MCF 10A (cell line): ENCODE measurements at regions not wholly inside any gene's neighbourhood (a gene's known extent, or its start where the extent isn't known, plus 50 kb on each side); places are given as distances from the start of the nearest gene placed in this dataset.

Experiments
- BruUV-seq: library from RNA; stranded (reverse); fragments of 400-500 nt; replicated peaks from 2 replicates; lab custom pipeline; 2021; lab: Mats Ljungman, UMichigan
- CTCF ChIA-PET: fragments of 300-600 bp; sonication (Branson Sonifier 250); formaldehyde crosslinking; extraction: SDS; loops from one replicate; lab custom pipeline; 2021; ENCODE audit warnings: antibody characterized with exemption, inconsistent platforms; lab: Yijun Ruan, JAX
- POLR2A ChIA-PET: fragments of 300-600, 350-650 bp; sonication (Branson Sonifier 250); formaldehyde crosslinking; extraction: SDS; loops from one replicate; lab custom pipeline; 2020; ENCODE audit warnings: antibody characterized with exemption, inconsistent platforms; lab: Yijun Ruan, JAX
- DNase-seq: peaks from one replicate; pipeline ENCODE4 v3.0.0-alpha.2; 2018; ENCODE audit not compliant: unreplicated experiment
- H3K27ac Mint-ChIP-seq: one replicate; pipeline ENCODE4 v1.8.0; 2022; ENCODE audit warnings: mild to moderate bottlenecking, low read depth, mixed read lengths; ENCODE audit not compliant: unreplicated experiment
- H3K27me3 Mint-ChIP-seq: one replicate; pipeline ENCODE4 v1.8.0; 2022; ENCODE audit warnings: mixed read lengths; ENCODE audit not compliant: insufficient read depth, unreplicated experiment
- H3K36me3 Mint-ChIP-seq: one replicate; pipeline ENCODE4 v1.8.0; 2022; ENCODE audit warnings: mild to moderate bottlenecking, moderate library complexity, mixed read lengths; ENCODE audit not compliant: insufficient read depth, unreplicated experiment
- H3K4me1 Mint-ChIP-seq: one replicate; pipeline ENCODE4 v1.8.0; 2022; ENCODE audit warnings: mixed read lengths; ENCODE audit not compliant: insufficient read depth, unreplicated experiment
- H3K4me3 Mint-ChIP-seq: one replicate; pipeline ENCODE4 v1.8.0; 2022; ENCODE audit warnings: mild to moderate bottlenecking, moderate library complexity, mixed read lengths; ENCODE audit not compliant: unreplicated experiment
- H3K9me3 Mint-ChIP-seq: one replicate; pipeline ENCODE4 v1.8.0; 2022; ENCODE audit warnings: mixed read lengths; ENCODE audit not compliant: unreplicated experiment
- intact Hi-C: fragments of 100-400 bp; cut with micrococcal nuclease; formaldehyde crosslinking; loops from 2 replicates; pipeline ENCODE4 v1.14.1; 2022
- TF ChIP-seq, protein P1 (sequence below): fragments of 200-600 bp; IDR thresholded peaks from one replicate; pipeline ENCODE4 v1.8.0; 2022; ENCODE audit warnings: antibody characterized with exemption, mild to moderate bottlenecking; ENCODE audit not compliant: unreplicated experiment

DNA sequence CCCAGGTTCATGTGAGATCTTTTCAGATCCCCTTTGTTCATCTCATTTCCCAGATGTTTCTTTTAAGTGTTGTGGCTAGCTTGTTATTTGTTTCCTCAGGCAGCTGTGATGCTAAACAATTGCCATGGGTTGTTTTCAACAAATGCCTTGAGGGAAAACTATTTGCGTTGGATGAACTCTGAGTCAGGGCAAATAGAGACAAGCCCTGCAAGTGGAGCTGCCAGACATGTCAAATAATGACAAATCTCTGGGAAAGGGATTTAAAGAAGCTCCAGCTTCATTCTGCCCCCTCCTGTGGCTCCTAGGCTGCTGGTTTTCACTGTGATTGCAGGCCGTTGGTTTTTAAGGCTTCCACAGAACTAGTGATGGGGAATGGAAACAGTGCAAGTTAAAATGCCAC lies 272.4 kb upstream of the SP8 start:
- H3K4me3 Mint-ChIP-seq, result no peak overlapping the region
- POLR2A ChIA-PET, result no interaction called here
- H3K4me1 Mint-ChIP-seq, result peaks cover 7% of the 10 kb centered on the region
- CTCF ChIA-PET, result interaction anchor here (0.8 kb wide), 1 partner anchor 21 kb away, joined by 3 read pairs; no protein-coding TSS in a partner anchor
- H3K27ac Mint-ChIP-seq, result no peak overlapping the region
- intact Hi-C loops, result no loop called here
- peak; percentile 42 for DNase-seq
- TF ChIP-seq, protein P1, sequence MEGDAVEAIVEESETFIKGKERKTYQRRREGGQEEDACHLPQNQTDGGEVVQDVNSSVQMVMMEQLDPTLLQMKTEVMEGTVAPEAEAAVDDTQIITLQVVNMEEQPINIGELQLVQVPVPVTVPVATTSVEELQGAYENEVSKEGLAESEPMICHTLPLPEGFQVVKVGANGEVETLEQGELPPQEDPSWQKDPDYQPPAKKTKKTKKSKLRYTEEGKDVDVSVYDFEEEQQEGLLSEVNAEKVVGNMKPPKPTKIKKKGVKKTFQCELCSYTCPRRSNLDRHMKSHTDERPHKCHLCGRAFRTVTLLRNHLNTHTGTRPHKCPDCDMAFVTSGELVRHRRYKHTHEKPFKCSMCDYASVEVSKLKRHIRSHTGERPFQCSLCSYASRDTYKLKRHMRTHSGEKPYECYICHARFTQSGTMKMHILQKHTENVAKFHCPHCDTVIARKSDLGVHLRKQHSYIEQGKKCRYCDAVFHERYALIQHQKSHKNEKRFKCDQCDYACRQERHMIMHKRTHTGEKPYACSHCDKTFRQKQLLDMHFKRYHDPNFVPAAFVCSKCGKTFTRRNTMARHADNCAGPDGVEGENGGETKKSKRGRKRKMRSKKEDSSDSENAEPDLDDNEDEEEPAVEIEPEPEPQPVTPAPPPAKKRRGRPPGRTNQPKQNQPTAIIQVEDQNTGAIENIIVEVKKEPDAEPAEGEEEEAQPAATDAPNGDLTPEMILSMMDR, result no peak
- BruUV-seq, result no TSS peak
- H3K36me3 Mint-ChIP-seq, result peaks cover 6% of the 10 kb centered on the region
- no peaks in the 10 kb centered on the region for H3K27me3 Mint-ChIP-seq
- peaks cover 34% of the 10 kb centered on the region for H3K9me3 Mint-ChIP-seq

DNA sequence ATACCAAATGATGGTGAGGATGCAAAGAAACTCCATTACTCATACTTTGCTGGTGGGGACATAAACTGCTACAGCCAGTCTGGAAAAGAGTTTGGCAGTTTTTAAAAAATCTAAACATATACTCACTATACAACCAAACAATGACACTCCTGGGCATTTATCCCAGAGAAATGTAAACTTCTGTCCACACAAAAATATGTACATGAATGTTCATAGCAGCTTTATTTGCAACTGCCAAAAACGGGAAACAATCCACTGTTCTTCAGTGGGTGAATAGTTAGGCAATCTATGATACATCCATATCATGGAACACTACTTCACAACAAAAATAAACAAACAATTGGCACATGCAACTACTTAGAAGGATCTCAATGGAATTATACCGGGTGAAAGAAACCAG lies 276.4 kb upstream of the SP8 start:
- no TSS peak for BruUV-seq
- Mint-ChIP-seq H3K27me3 (no peaks in the 10 kb centered on the region), H3K36me3 (peaks cover 6% of the 10 kb centered on the region), H3K4me1 (peaks cover 23% of the 10 kb centered on the region), H3K4me3 (no peak overlapping the region), H3K9me3 (peaks cover 16% of the 10 kb centered on the region), H3K27ac (peak overlapping the region; percentile 6)
- ChIA-PET CTCF (no interaction called here), POLR2A (interaction anchor here (0.7 to 1.2 kb wide), 2 partner anchors 20 to 258 kb away, joined by 3 to 4 read pairs; no protein-coding TSS in a partner anchor)
- TF ChIP-seq, protein P1, result no peak
- intact Hi-C loops, result no loop called here
- peak; percentile 76 for DNase-seq

DNA sequence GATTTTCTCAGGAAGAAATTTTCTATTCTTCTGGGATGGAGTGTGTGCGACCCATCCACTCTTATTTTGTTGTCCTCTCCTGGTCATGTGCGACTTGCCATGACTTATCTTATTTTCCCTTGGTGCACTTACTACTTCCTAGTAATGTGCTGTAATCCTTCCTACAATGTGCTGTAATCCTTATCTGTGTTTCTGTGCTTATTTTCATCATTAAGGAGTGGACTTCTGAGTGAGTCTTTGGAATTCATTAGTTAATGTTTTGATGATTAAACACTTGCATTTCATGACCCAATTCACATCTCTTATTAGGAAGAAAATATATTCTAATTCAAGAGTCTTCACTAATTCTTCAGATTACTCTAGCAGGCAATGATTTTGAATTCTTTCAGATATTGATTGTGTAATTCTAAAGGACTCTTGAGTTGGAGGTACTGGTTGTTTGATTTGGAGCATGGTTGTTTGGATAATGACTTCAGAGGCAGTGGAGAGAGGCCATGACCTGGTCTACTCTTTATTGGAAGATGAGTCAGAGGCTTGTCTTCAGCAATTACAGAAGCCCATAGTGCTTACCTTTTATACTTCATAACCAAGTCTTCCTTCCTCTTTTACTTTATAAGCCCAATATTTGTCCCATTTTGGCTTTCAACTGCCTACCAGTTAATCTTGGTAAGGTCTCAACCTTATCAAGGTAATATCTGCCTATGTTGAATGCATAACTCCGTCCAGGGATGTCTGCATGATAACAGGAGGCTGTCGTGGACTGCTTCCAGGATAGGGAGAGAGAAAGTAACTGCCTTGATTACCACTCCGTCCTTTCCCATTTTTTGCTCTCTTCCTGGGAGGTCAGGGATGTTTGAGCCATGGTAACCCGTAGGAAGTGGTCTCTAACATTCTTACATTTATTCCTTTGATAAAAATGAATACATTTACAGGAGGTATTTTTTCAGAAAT lies 278.3 kb upstream of the SP8 start:
- H3K4me1 Mint-ChIP-seq, result peaks cover 23% of the 10 kb centered on the region
- TF ChIP-seq, protein P1, result no peak
- ChIA-PET CTCF (no interaction called here), POLR2A (no interaction called here)
- intact Hi-C loops, result no loop called here
- H3K36me3 Mint-ChIP-seq, result peaks cover 2% of the 10 kb centered on the region
- peak; percentile 80 for DNase-seq
- no TSS peak for BruUV-seq
- no peak overlapping the region for H3K27ac Mint-ChIP-seq
- no peak overlapping the region for H3K4me3 Mint-ChIP-seq
- H3K27me3 Mint-ChIP-seq, result no peaks in the 10 kb centered on the region
- peaks cover under 1% of the 10 kb centered on the region for H3K9me3 Mint-ChIP-seq

DNA sequence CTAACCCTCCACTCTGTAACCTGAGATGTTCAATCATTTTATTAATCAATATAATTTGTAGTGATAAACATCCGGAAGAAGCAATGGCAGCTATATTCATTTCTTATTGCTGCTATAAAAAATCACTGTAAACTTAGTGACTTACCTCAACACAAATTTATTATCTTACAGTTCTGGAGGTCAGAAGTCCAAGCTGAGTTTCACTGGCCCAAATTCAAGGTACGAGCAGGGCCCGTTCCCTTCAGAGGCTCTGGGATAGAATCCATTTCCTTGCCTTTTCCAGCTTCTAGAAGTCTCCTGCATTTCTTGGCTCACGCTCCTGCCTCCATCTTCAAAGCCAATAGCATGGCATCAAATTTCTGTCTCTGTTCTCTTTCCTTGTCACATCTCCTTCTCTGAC lies 279.5 kb upstream of the SP8 start:
- TF ChIP-seq, protein P1, result no peak
- Mint-ChIP-seq H3K9me3 (no peaks in the 10 kb centered on the region), H3K36me3 (no peaks in the 10 kb centered on the region), H3K27me3 (no peaks in the 10 kb centered on the region), H3K4me3 (no peak overlapping the region), H3K4me1 (peaks cover 23% of the 10 kb centered on the region), H3K27ac (no peak overlapping the region)
- no TSS peak for BruUV-seq
- intact Hi-C loops, result no loop called here
- DNase-seq, result no peak
- ChIA-PET POLR2A (no interaction called here), CTCF (interaction anchor here (0.6 kb wide), 1 partner anchor 1805 kb away, joined by 3 read pairs; no protein-coding TSS in a partner anchor)
